Activated naive CD8-positive, alpha-beta T cell treated with anti-CD3 and anti-CD28 coated beads for 36 hours (primary cell): ENCODE measurements at regions not wholly inside any gene's neighbourhood (a gene's known extent, or its start where the extent isn't known, plus 50 kb on each side); places are given as distances from the start of the nearest gene placed in this dataset.
"Not testable (repeated sequence)": the region's sequence is repeated elsewhere in the genome, so short reads cannot be mapped to it uniquely, and the experiment has no call there.

Experiments
- DNase-seq: peaks from one replicate; pipeline ENCODE4 v3.0.0; 2021
- H3K27ac Mint-ChIP-seq: one replicate; pipeline ENCODE4 v1.8.0; 2022; ENCODE audit warnings: mild to moderate bottlenecking, moderate library complexity, mixed read lengths
- H3K27me3 Mint-ChIP-seq: one replicate; pipeline ENCODE4 v1.8.0; 2022; ENCODE audit warnings: mild to moderate bottlenecking, mixed read lengths
- H3K36me3 Mint-ChIP-seq: one replicate; pipeline ENCODE4 v1.8.0; 2021; ENCODE audit warnings: mild to moderate bottlenecking, mixed read lengths
- H3K4me1 Mint-ChIP-seq: one replicate; pipeline ENCODE4 v1.8.0; 2021; ENCODE audit warnings: mixed read lengths
- H3K4me3 Mint-ChIP-seq: one replicate; pipeline ENCODE4 v1.8.0; 2022; ENCODE audit warnings: mild to moderate bottlenecking, moderate library complexity, mixed read lengths
- H3K9me3 Mint-ChIP-seq: one replicate; pipeline ENCODE4 v1.8.0; 2022; ENCODE audit warnings: mixed read lengths

DNA sequence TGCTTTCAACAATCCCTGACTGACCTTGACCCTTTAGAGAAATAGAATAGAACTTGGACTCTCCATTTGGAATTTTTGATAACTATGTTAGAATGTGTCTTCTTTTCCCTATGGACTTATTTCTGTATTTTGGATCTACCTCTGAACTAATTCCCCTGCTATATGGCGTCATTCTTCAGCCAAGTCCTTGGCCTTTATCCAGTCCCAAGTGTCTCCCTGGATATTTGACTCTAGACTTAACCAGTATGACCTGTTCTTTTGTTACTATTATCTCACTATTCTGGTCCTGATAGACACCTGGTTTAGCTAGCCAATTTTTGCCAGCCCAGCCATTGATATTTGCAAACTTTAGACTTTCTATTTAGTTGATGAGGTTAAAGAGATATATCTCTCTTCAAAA lies 186.8 kb downstream of the KCNS3 start:
- H3K36me3 Mint-ChIP-seq = no peaks in the 10 kb centered on the region
- H3K9me3 Mint-ChIP-seq = no peaks in the 10 kb centered on the region
- peaks cover 7% of the 10 kb centered on the region for H3K27me3 Mint-ChIP-seq
- H3K27ac Mint-ChIP-seq = no peak overlapping the region
- DNase-seq = no peak
- H3K4me1 Mint-ChIP-seq = no peaks in the 10 kb centered on the region
- H3K4me3 Mint-ChIP-seq = no peak overlapping the region

GRCh38 chr2:18063826-18064470 lies 185.5 kb downstream of the KCNS3 start:
- Mint-ChIP-seq H3K4me3 (no peak overlapping the region), H3K9me3 (no peaks in the 10 kb centered on the region), H3K27me3 (peaks cover 7% of the 10 kb centered on the region), H3K36me3 (no peaks in the 10 kb centered on the region), H3K27ac (no peak overlapping the region), H3K4me1 (no peaks in the 10 kb centered on the region)
- no peak for DNase-seq

DNA sequence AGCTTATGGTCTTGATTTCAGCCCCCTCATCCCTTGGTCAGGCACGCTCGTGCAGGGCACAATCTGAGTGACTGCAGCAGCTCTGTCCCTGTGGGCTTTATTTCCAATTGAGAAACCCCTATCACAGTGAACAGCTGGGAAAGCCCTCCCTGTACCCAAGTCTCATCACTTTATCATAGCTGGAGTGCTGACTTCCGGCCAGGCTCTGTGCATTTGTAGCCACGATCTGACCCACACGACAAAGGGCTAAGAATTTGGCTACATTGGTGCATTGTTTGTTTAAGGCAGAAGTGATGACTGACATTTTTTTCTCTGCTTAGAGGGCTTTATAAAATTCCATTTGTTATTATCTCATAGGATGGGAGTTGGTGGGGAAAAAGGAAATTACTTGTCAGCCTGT lies 184.4 kb downstream of the KCNS3 start:
- H3K27ac Mint-ChIP-seq = no peak overlapping the region
- no peak overlapping the region for H3K4me3 Mint-ChIP-seq
- no peaks in the 10 kb centered on the region for H3K4me1 Mint-ChIP-seq
- DNase-seq = no peak
- no peaks in the 10 kb centered on the region for H3K36me3 Mint-ChIP-seq
- H3K27me3 Mint-ChIP-seq = peaks cover 3% of the 10 kb centered on the region
- no peaks in the 10 kb centered on the region for H3K9me3 Mint-ChIP-seq

- Mint-ChIP-seq H3K4me3 (no peak overlapping the region), H3K36me3 (no peaks in the 10 kb centered on the region), H3K27ac (no peak overlapping the region), H3K27me3 (no peaks in the 10 kb centered on the region), H3K4me1 (no peaks in the 10 kb centered on the region), H3K9me3 (no peaks in the 10 kb centered on the region)
- DNase-seq = no peak
These were observed 183.2 kb downstream of the KCNS3 start for GRCh38 chr2:18061717-18062116.

- no peak overlapping the region for H3K27ac Mint-ChIP-seq
- H3K27me3 Mint-ChIP-seq = no peaks in the 10 kb centered on the region
- no peak for DNase-seq
- no peak overlapping the region for H3K4me3 Mint-ChIP-seq
- no peaks in the 10 kb centered on the region for H3K36me3 Mint-ChIP-seq
- no peaks in the 10 kb centered on the region for H3K4me1 Mint-ChIP-seq
- no peaks in the 10 kb centered on the region for H3K9me3 Mint-ChIP-seq
These were observed 179.2 kb downstream of the KCNS3 start for GRCh38 chr2:18057657-18058056.

DNA sequence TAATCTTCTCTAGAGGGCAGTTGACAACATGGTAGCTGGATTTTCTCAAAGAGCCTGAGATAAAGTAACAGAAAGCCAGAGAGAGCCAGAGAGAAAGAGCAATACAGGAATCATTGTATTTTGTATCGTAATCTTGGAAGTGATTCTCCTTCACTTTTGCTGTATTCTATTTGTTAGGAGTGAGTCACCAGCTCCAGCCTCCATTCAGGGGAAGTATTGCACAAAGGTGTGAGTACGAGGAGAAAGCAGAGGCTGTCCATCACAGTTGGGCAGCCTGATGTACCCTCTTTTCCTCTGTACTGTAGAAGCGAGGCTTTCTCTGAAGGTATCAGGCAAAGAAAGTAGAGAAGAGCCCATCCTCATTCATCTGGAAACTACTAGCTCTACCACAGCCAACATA lies 176.8 kb downstream of the KCNS3 start:
- no peak overlapping the region for H3K4me3 Mint-ChIP-seq
- H3K27ac Mint-ChIP-seq = no peak overlapping the region
- no peaks in the 10 kb centered on the region for H3K9me3 Mint-ChIP-seq
- H3K36me3 Mint-ChIP-seq = no peaks in the 10 kb centered on the region
- peaks cover 4% of the 10 kb centered on the region for H3K27me3 Mint-ChIP-seq
- H3K4me1 Mint-ChIP-seq = no peaks in the 10 kb centered on the region
- no peak for DNase-seq

DNA sequence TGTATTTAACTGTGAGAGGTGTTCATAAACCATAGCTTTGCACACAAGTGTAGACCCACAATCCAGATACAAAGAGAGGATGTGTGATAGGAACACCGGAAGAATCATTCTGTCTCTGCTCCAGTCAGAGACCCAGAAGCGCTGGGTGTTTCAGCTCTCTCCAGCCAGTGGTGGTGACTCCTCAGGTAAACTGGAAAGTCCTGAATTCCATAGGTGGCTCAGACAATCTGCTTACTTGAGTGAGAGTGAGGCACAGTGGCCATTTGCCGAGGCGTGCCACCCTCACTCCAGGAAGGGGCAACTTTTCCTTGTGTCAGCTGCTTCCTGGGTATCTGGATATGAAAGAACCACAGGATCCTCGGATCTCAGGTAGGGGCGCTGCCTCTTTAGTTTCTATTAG lies 171.5 kb downstream of the KCNS3 start:
- Mint-ChIP-seq H3K27me3 (peaks cover 4% of the 10 kb centered on the region), H3K4me3 (no peak overlapping the region), H3K27ac (no peak overlapping the region), H3K36me3 (no peaks in the 10 kb centered on the region), H3K4me1 (no peaks in the 10 kb centered on the region), H3K9me3 (no peaks in the 10 kb centered on the region)
- no peak for DNase-seq

DNA sequence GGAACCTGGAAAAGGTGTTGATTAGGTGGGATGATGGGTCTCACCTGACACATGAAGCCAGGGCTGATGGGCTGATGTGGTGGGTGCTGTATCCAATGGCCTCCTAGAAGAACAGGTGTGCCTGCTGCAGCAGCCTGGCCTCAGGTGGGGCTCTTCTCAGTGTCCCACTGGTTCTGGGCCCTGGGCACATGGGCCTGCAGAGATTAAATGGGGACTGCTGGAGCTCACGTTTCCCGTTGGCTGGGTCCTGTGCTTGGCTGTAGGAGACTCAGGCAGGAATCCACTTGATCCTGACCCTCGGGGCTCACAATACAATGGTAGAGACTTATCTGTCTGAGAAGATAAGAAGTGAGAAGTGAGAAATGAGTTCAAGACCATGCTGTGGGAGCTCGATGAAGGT lies 170.9 kb downstream of the KCNS3 start:
- Mint-ChIP-seq H3K9me3 (no peaks in the 10 kb centered on the region), H3K36me3 (no peaks in the 10 kb centered on the region), H3K4me3 (no peak overlapping the region), H3K4me1 (no peaks in the 10 kb centered on the region), H3K27me3 (peaks cover 4% of the 10 kb centered on the region), H3K27ac (no peak overlapping the region)
- DNase-seq = no peak

GRCh38 chr2:18047896-18048657 lies 169.6 kb downstream of the KCNS3 start:
- H3K4me1 Mint-ChIP-seq = no peaks in the 10 kb centered on the region
- H3K36me3 Mint-ChIP-seq = no peaks in the 10 kb centered on the region
- no peak overlapping the region for H3K27ac Mint-ChIP-seq
- peaks cover 4% of the 10 kb centered on the region for H3K27me3 Mint-ChIP-seq
- H3K4me3 Mint-ChIP-seq = no peak overlapping the region
- H3K9me3 Mint-ChIP-seq = no peaks in the 10 kb centered on the region
- no peak for DNase-seq

DNA sequence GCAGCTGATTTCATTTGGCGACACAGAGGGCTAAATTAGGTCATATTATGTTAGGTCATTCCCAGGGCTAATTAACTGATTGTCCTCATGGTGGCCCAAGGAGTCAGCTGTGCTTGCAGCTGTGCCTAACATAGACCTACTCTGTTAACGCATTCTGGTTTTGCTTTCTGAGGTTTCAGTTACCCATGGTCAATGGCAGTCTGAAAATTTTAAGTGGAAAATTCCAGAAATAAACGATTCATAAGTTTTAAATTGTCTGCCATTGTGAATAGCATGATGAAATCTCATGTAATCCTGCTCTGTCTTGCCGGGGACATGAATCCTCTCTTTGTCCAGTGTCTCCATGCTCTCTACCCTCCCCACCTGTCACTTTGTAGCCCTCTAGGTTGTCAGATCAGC lies 168.7 kb downstream of the KCNS3 start:
- Mint-ChIP-seq H3K36me3 (no peaks in the 10 kb centered on the region), H3K27me3 (peaks cover 8% of the 10 kb centered on the region), H3K9me3 (no peaks in the 10 kb centered on the region), H3K4me1 (no peaks in the 10 kb centered on the region), H3K4me3 (no peak overlapping the region), H3K27ac (no peak overlapping the region)
- DNase-seq = no peak

DNA sequence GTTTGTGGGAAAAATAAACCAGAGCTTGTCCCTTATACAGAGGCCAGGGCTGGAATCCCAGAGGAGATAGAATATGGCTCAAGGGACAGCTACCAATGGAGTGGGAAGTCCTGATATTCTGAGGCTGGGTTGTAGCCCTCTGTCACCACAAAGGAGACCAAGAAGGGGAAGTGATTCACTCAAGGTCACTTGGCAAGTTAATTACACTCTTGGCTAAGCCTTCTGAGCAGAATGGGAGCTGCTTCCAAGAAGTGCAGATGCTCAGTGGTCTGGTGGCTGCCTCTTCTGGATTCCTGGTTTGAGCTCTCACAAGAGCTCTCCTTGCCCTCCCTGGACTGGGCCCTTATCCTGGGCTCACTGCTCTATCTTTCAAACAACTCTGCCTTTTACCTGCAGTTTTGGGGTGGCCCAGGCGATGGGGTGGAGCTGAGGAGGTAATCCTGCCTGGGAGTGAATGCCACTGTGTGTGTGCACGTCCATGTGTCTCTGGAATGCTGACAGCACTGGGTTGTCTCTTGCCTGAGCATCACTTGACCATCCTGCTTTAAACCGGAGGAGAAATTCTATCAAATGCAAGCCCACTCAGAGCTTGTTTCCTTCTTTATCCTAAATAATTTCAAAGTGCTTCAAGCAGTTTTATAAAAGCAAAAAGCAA lies 168.2 kb downstream of the KCNS3 start:
- no peaks in the 10 kb centered on the region for H3K36me3 Mint-ChIP-seq
- no peak for DNase-seq
- H3K27ac Mint-ChIP-seq = no peak overlapping the region
- peaks cover 12% of the 10 kb centered on the region for H3K27me3 Mint-ChIP-seq
- no peak overlapping the region for H3K4me3 Mint-ChIP-seq
- no peaks in the 10 kb centered on the region for H3K9me3 Mint-ChIP-seq
- H3K4me1 Mint-ChIP-seq = no peaks in the 10 kb centered on the region

DNA sequence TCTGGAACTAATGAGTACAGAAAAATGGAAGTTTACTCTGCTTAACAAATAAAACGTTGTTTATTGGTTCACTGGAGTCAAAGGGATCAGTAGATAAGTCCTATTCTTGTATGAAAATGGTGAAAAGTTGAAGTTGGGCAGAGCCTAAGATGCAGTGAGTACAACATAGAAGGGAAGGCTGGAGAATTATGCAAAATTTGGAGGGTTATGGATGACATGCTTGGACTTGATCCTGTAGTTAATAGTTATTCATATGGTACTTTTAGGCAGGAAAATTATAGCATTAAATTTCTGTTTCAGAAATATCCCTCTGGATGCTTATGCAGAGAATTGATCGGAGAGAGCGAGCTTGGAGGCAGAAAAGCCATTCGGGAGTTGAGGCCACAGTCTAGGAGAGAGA lies 167.6 kb downstream of the KCNS3 start:
- Mint-ChIP-seq H3K27me3 (peaks cover 10% of the 10 kb centered on the region), H3K27ac (no peak overlapping the region), H3K36me3 (no peaks in the 10 kb centered on the region)

GRCh38 chr2:18045230-18045629 lies 166.8 kb downstream of the KCNS3 start:
- Mint-ChIP-seq H3K27ac (no peak overlapping the region), H3K9me3 (no peaks in the 10 kb centered on the region), H3K4me3 (no peak overlapping the region), H3K36me3 (no peaks in the 10 kb centered on the region), H3K27me3 (peaks cover 9% of the 10 kb centered on the region), H3K4me1 (no peaks in the 10 kb centered on the region)
- no peak for DNase-seq

More for the DNA sequence above, 167.6 kb downstream of the KCNS3 start:
- H3K9me3 Mint-ChIP-seq = no peaks in the 10 kb centered on the region
- no peak for DNase-seq
- no peak overlapping the region for H3K4me3 Mint-ChIP-seq
- no peaks in the 10 kb centered on the region for H3K4me1 Mint-ChIP-seq

DNA sequence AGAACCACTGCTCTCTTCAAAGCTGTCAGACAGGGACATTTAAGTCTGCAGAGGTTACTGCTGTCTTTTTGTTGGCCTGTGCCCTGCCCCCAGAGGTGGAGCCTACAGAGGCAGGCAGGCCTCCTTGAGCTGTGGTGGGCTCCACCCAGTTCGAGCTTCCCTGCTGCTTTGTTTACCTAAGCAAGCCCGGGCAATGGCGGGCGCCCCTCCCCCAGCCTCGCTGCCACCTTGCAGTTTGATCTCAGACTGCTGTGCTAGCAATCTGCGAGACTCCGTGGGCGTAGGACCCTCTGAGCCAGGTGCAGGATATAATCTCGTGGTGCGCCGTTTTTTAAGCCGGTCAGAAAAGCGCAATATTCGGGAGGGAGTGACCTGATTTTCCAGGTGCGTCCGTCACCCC lies 138.9 kb downstream of the KCNS3 start:
- H3K27ac Mint-ChIP-seq, H3K36me3 Mint-ChIP-seq, H3K4me3 Mint-ChIP-seq, H3K4me1 Mint-ChIP-seq, DNase-seq: not testable (repeated sequence)
- H3K27me3 Mint-ChIP-seq = peaks cover 13% of the 10 kb centered on the region
- H3K9me3 Mint-ChIP-seq = peaks cover 16% of the 10 kb centered on the region

GRCh38 chr2:18009891-18010290 lies 131.4 kb downstream of the KCNS3 start:
- H3K9me3 Mint-ChIP-seq = no peaks in the 10 kb centered on the region
- H3K27me3 Mint-ChIP-seq = peaks cover 3% of the 10 kb centered on the region
- no peaks in the 10 kb centered on the region for H3K36me3 Mint-ChIP-seq
- no peak for DNase-seq
- no peak overlapping the region for H3K4me3 Mint-ChIP-seq
- no peak overlapping the region for H3K27ac Mint-ChIP-seq
- H3K4me1 Mint-ChIP-seq = no peaks in the 10 kb centered on the region

- peaks cover 3% of the 10 kb centered on the region for H3K27me3 Mint-ChIP-seq
- no peaks in the 10 kb centered on the region for H3K36me3 Mint-ChIP-seq
- H3K4me3 Mint-ChIP-seq = no peak overlapping the region
- no peak overlapping the region for H3K27ac Mint-ChIP-seq
- H3K4me1 Mint-ChIP-seq = no peaks in the 10 kb centered on the region
- peaks cover 8% of the 10 kb centered on the region for H3K9me3 Mint-ChIP-seq
- DNase-seq = no peak
These were observed 126.9 kb downstream of the KCNS3 start for GRCh38 chr2:18005411-18005810.
